PFSK-1 (cell line): ENCODE measurements at regions not wholly inside any gene's neighbourhood (a gene's known extent, or its start where the extent isn't known, plus 50 kb on each side); places are given as distances from the start of the nearest gene placed in this dataset.

Experiments used
- POLR2AphosphoS5 ChIP-seq: IDR thresholded peaks from 2 replicates; pipeline ENCODE4 v1.6.1; 2012; ENCODE audit warnings: low read depth, mild to moderate bottlenecking, control low read depth, low read length, moderate library complexity
- SIN3A ChIP-seq: IDR thresholded peaks from 2 replicates; pipeline ENCODE4 v1.6.1; 2012; ENCODE audit warnings: mild to moderate bottlenecking, low read length, moderate library complexity, borderline replicate concordance; ENCODE audit not compliant: insufficient read depth
- TAF1 ChIP-seq: IDR thresholded peaks from 2 replicates; pipeline ENCODE4 v1.6.1; 2012; ENCODE audit warnings: low read length, control low read depth, borderline replicate concordance; ENCODE audit not compliant: insufficient read depth
- TF ChIP-seq, protein P1 (sequence below), 2 experiments: IDR thresholded peaks; 2 replicates each; pipeline versions ENCODE4 v1.6.1 to v1.8.0; 2011 to 2012; ENCODE audit warnings: low read depth in 2 of 2, low read length in 2 of 2, control low read depth in 1 of 2, inconsistent platforms in 1 of 2, mild to moderate bottlenecking in 1 of 2, moderate library complexity in 1 of 2; ENCODE audit not compliant: insufficient read depth in 1 of 2

DNA sequence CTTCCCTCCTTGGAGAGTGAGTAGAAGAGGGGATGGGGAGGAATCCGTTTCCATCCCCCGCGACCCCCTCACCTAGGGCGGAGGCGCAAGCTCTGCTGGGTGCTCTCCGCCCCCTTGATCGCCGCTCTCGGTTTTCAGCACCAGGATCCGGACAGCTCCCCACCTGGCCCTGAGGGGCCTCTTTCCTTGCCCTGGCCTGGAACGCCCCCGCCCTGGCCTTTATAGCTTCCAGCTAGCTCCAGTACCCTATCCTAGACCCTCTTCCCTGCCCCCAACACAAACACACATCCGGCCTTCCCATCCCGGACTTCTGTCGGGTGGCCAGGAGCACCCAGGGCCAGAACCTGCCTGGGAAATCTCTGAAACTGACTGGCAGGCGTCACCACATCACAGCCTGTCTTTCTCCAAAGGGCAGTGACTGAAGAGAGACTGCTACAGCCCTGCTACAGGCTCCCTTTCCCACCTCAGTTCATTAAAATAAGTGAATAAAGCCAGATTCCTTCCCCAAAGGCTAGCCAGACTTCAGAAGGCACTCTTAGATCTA lies 72.3 kb upstream of the LEP start:
- TF ChIP-seq POLR2AphosphoS5, result no peak
- TF ChIP-seq SIN3A, result no peak
- TF ChIP-seq TAF1, result no peak
- TF ChIP-seq, protein P1, sequence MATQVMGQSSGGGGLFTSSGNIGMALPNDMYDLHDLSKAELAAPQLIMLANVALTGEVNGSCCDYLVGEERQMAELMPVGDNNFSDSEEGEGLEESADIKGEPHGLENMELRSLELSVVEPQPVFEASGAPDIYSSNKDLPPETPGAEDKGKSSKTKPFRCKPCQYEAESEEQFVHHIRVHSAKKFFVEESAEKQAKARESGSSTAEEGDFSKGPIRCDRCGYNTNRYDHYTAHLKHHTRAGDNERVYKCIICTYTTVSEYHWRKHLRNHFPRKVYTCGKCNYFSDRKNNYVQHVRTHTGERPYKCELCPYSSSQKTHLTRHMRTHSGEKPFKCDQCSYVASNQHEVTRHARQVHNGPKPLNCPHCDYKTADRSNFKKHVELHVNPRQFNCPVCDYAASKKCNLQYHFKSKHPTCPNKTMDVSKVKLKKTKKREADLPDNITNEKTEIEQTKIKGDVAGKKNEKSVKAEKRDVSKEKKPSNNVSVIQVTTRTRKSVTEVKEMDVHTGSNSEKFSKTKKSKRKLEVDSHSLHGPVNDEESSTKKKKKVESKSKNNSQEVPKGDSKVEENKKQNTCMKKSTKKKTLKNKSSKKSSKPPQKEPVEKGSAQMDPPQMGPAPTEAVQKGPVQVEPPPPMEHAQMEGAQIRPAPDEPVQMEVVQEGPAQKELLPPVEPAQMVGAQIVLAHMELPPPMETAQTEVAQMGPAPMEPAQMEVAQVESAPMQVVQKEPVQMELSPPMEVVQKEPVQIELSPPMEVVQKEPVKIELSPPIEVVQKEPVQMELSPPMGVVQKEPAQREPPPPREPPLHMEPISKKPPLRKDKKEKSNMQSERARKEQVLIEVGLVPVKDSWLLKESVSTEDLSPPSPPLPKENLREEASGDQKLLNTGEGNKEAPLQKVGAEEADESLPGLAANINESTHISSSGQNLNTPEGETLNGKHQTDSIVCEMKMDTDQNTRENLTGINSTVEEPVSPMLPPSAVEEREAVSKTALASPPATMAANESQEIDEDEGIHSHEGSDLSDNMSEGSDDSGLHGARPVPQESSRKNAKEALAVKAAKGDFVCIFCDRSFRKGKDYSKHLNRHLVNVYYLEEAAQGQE (IDR thresholded peaks at IDR 0.05; ENCODE audit: insufficient read depth in 1 of 2, low read depth in 2 of 2, low read length in 2 of 2), result peak; percentile 93 to 96
